ENCODE measurements at regions not wholly inside any gene's neighbourhood (a gene's known extent, or its start where the extent isn't known, plus 50 kb on each side); places are given as distances from the start of the nearest gene placed in this dataset.

- no peak for DNase-seq
Observed at GRCh38 chr4:157957905-157958304, 214.9 kb downstream of the GASK1B start.

GRCh38 chr4:157942017-157942416, 230.8 kb downstream of the GASK1B start:
- no peak for DNase-seq

GRCh38 chr4:157934151-157934550, 238.7 kb downstream of the GASK1B start:
- no peak for DNase-seq

GRCh38 chr4:157932936-157933335, 239.9 kb downstream of the GASK1B start:
- no peak for DNase-seq

GRCh38 chr4:157929486-157929885, 243.3 kb downstream of the GASK1B start:
- DNase-seq = no peak

GRCh38 chr4:157918036-157918832, 254.6 kb downstream of the GASK1B start:
- DNase-seq = no peak

- no peak for DNase-seq
Observed at GRCh38 chr4:157912212-157912611, 260.6 kb downstream of the GASK1B start.

GRCh38 chr4:157911662-157912061, 261.2 kb downstream of the GASK1B start:
- no peak for DNase-seq

- DNase-seq = no peak
Observed at GRCh38 chr4:157908691-157909090, 264.1 kb downstream of the GASK1B start.

GRCh38 chr4:157908031-157908430, 264.8 kb downstream of the GASK1B start:
- no peak for DNase-seq

- no peak for DNase-seq
Observed at GRCh38 chr4:157907226-157907946, 265.4 kb downstream of the GASK1B start.

GRCh38 chr4:157898836-157899605, 273.8 kb downstream of the GASK1B start:
- DNase-seq = no peak

- no peak for DNase-seq
Observed at GRCh38 chr4:157897855-157898370, 274.9 kb downstream of the GASK1B start.

- no peak for DNase-seq
Observed at GRCh38 chr4:157896726-157897125, 276.1 kb downstream of the GASK1B start.

GRCh38 chr4:157895205-157895604, 277.6 kb downstream of the GASK1B start:
- DNase-seq = no peak

GRCh38 chr4:157889788-157890187, 283.0 kb downstream of the GASK1B start:
- no peak for DNase-seq

- DNase-seq = no peak
Observed at GRCh38 chr4:157888281-157888680, 284.5 kb downstream of the GASK1B start.

- DNase-seq = no peak
Observed at GRCh38 chr4:157887316-157887715, 285.5 kb downstream of the GASK1B start.

- no peak for DNase-seq
Observed at GRCh38 chr4:157886645-157887044, 286.2 kb downstream of the GASK1B start.

- DNase-seq = no peak
Observed at GRCh38 chr4:157885811-157886210, 287.0 kb downstream of the GASK1B start.

GRCh38 chr4:157882901-157883300, 289.9 kb downstream of the GASK1B start:
- DNase-seq = no peak

GRCh38 chr4:157880761-157881160, 292.1 kb downstream of the GASK1B start:
- DNase-seq = no peak

GRCh38 chr4:157854819-157855218, 318.0 kb downstream of the GASK1B start:
- DNase-seq = no peak

Measured in NCI-H1694 (cell line).